NCI-H1417 (cell line): ENCODE measurements at regions not wholly inside any gene's neighbourhood (a gene's known extent, or its start where the extent isn't known, plus 50 kb on each side); places are given as distances from the start of the nearest gene placed in this dataset.

Source experiments
- DNase-seq, 3 experiments: peaks; one replicate each; lab custom pipeline; 2025; lab: John Stamatoyannopoulos, UW

GRCh38 chr6:98717322-98717877 lies 117.0 kb upstream of the POU3F2 start:
- no peak for DNase-seq

- no peak for DNase-seq
These were observed 116.4 kb upstream of the POU3F2 start for GRCh38 chr6:98717988-98718387.

- DNase-seq, result peak in 1 of 3 experiments; percentile 23
These were observed 109.8 kb upstream of the POU3F2 start for GRCh38 chr6:98724537-98724936.

- no peak for DNase-seq
These were observed 87.1 kb upstream of the POU3F2 start for GRCh38 chr6:98747273-98747672.

- DNase-seq, result no peak
These were observed 86.4 kb upstream of the POU3F2 start for GRCh38 chr6:98747960-98748359.

GRCh38 chr6:98759459-98759858 lies 74.9 kb upstream of the POU3F2 start:
- no peak for DNase-seq

- DNase-seq, result no peak
These were observed 69.9 kb upstream of the POU3F2 start for GRCh38 chr6:98764373-98764911.

GRCh38 chr6:98769546-98769945 lies 64.8 kb upstream of the POU3F2 start:
- DNase-seq, result peak; percentile 32 to 70 (median 65)

- no peak for DNase-seq
These were observed 59.2 kb upstream of the POU3F2 start for GRCh38 chr6:98775205-98775604.

- DNase-seq, result no peak
These were observed 56.6 kb upstream of the POU3F2 start for GRCh38 chr6:98777762-98778161.

GRCh38 chr6:98779618-98780017 lies 54.8 kb upstream of the POU3F2 start:
- no peak for DNase-seq

GRCh38 chr6:98782772-98783171 lies 51.6 kb upstream of the POU3F2 start:
- DNase-seq, result no peak

GRCh38 chr6:98783578-98783977 lies 50.8 kb upstream of the POU3F2 start:
- DNase-seq, result no peak
